K562 (cell line): ENCODE measurements at regions not wholly inside any gene's neighbourhood (a gene's known extent, or its start where the extent isn't known, plus 50 kb on each side); places are given as distances from the start of the nearest gene placed in this dataset.

ENCODE experiments used
- ATAC-seq: fragments of 200-7000 bp; cut with Tn5 transposase; 3 replicates; pipeline ENCODE4 v1.9.1; 2020; ENCODE audit warnings: moderate library complexity
- BruUV-seq: library from RNA; stranded (reverse); fragments of 400-500 nt; replicated peaks from 2 replicates; lab custom pipeline; 2021; lab: Mats Ljungman, UMichigan
- CTCF ChIA-PET: fragments of 300-600 bp; formaldehyde crosslinking; extraction: SDS; loops from one replicate; lab custom pipeline; 2021; ENCODE audit warnings: low intra/inter-chr PET ratio; lab: Yijun Ruan, JAX
- POLR2A ChIA-PET: fragments of 300-600, 350-650 bp; sonication (Branson Sonifier 250); formaldehyde crosslinking; extraction: SDS; loops from one replicate; lab custom pipeline; 2021; ENCODE audit warnings: antibody characterized with exemption, inconsistent platforms; lab: Yijun Ruan, JAX
- DNase-seq, 4 experiments: peaks; one replicate each; pipeline versions ENCODE4 v3.0.0 to v3.0.0-alpha.2; 2011 to 2018; ENCODE audit warnings: low spot score in 3 of 4, mixed read lengths in 3 of 4; ENCODE audit errors: extremely low read depth in 1 of 4
- FAIRE-seq: peaks from 2 replicates; lab custom pipeline; 2011; peaks lifted over from hg19 to GRCh38; lab: Jason Lieb, UNC
- H2AFZ ChIP-seq: 2 replicates; pipeline ENCODE4 v1.6.0; 2011; ENCODE audit warnings: low read depth, low read length, control low read depth, inconsistent platforms
- H3K27ac ChIP-seq: fragments of 200-600 bp; 3 replicates; pipeline ENCODE4 v1.8.0; 2011; ENCODE audit warnings: low read depth, mild to moderate bottlenecking, control low read depth, inconsistent platforms, low read length, moderate library complexity, mixed read lengths; ENCODE audit errors: extremely low read depth
- H3K27me3 ChIP-seq, 2 experiments: fragments of 300-600 bp in 1 of 2; 2 replicates in 1 of 2; 3 replicates in 1 of 2; pipeline versions ENCODE4 v1.6.0 to v1.8.0; 2011; ENCODE audit warnings: inconsistent platforms in 2 of 2, low read length in 2 of 2, mild to moderate bottlenecking in 1 of 2, mixed read lengths in 1 of 2, moderate library complexity in 1 of 2; ENCODE audit not compliant: control insufficient read depth in 2 of 2, insufficient read depth in 2 of 2
- H3K36me3 ChIP-seq: fragments of 300-600 bp; 3 replicates; pipeline ENCODE4 v1.8.0; 2011; ENCODE audit warnings: mild to moderate bottlenecking, low read length, inconsistent platforms; ENCODE audit not compliant: control insufficient read depth, insufficient read depth
- H3K4me1 ChIP-seq, 2 experiments: fragments of 200-600 bp in 1 of 2; replicated peaks in 1 of 2; 2 replicates in 1 of 2; 3 replicates in 1 of 2; pipeline versions ENCODE4 v1.5.1 to v1.8.0; 2011; ENCODE audit warnings: inconsistent platforms in 2 of 2, low read length in 2 of 2, mild to moderate bottlenecking in 1 of 2, mixed read lengths in 1 of 2, moderate library complexity in 1 of 2; ENCODE audit not compliant: control insufficient read depth in 2 of 2, insufficient read depth in 2 of 2
- H3K4me2 ChIP-seq: 2 replicates; pipeline ENCODE4 v1.6.1; 2011; ENCODE audit warnings: low read length, control low read depth, inconsistent platforms, mixed read lengths; ENCODE audit not compliant: insufficient read depth
- H3K4me3 ChIP-seq: fragments of 200-600 bp; sonication (generic), shearing (Covaris generic); 2 replicates; pipeline ENCODE4 v1.5.1; 2016; ENCODE audit warnings: control low read depth, inconsistent platforms
- H3K79me2 ChIP-seq: fragments of 200-600 bp; 3 replicates; pipeline ENCODE4 v1.8.0; 2011; ENCODE audit warnings: low read length, inconsistent platforms; ENCODE audit not compliant: control insufficient read depth, insufficient read depth
- H3K9ac ChIP-seq, 2 experiments: 2 replicates each; pipeline versions ENCODE4 v1.6.0 to v1.6.1; 2011; ENCODE audit warnings: low read depth in 2 of 2, low read length in 2 of 2, control low read depth in 1 of 2, inconsistent platforms in 1 of 2, mild to moderate bottlenecking in 1 of 2, mixed read lengths in 1 of 2; ENCODE audit not compliant: insufficient read depth in 1 of 2
- H3K9me1 ChIP-seq: one replicate; pipeline ENCODE4 v1.6.0; 2011; ENCODE audit warnings: inconsistent platforms, mild to moderate bottlenecking, low read length, moderate library complexity; ENCODE audit not compliant: control insufficient read depth, insufficient read depth
- H3K9me3 ChIP-seq: replicated peaks from 2 replicates; pipeline ENCODE4 v1.5.1; 2011; ENCODE audit warnings: low read depth, low read length, inconsistent platforms; ENCODE audit not compliant: control insufficient read depth, insufficient read depth
- H4K20me1 ChIP-seq: replicated peaks from 2 replicates; pipeline ENCODE4 v1.6.1; 2011; ENCODE audit warnings: low read length, inconsistent platforms, mixed read lengths; ENCODE audit not compliant: control insufficient read depth, insufficient read depth
- DNMT1 ChIP-seq: fragments of 450-650 bp; IDR thresholded peaks from 2 replicates; pipeline ENCODE4 v1.6.1; 2016; ENCODE audit warnings: antibody characterized with exemption, mild to moderate bottlenecking
- FOXK1 ChIP-seq: sonication (generic); formaldehyde crosslinking; IDR thresholded peaks from 2 replicates; pipeline ENCODE4 v1.8.0; 2022; ENCODE audit warnings: missing genetic modification reagents, mild to moderate bottlenecking, borderline replicate concordance
- IRF2 ChIP-seq: sonication (generic); formaldehyde crosslinking; IDR thresholded peaks from 2 replicates; pipeline ENCODE4 v1.8.1; 2022; ENCODE audit warnings: mild to moderate bottlenecking, missing genetic modification reagents
- NEUROD1 ChIP-seq: fragments of 150-350 bp; IDR thresholded peaks from 2 replicates; pipeline ENCODE4 v1.6.1; 2014; ENCODE audit warnings: borderline replicate concordance, low read length, low read depth; ENCODE audit not compliant: partially characterized antibody
- PTTG1 ChIP-seq: fragments of 450-650 bp; IDR thresholded peaks from 2 replicates; pipeline ENCODE4 v1.6.1; 2016; ENCODE audit warnings: low read depth, mild to moderate bottlenecking, missing genetic modification characterization, missing compliant biosample characterization
- SIN3A ChIP-seq, 2 experiments: fragments of 150-350 bp in 1 of 2; IDR thresholded peaks; 2 replicates each; pipeline ENCODE4 v1.6.1; 2011 to 2016; ENCODE audit warnings: borderline replicate concordance in 2 of 2, low read depth in 2 of 2, low read length in 2 of 2, mild to moderate bottlenecking in 2 of 2, moderate library complexity in 2 of 2; ENCODE audit not compliant: control insufficient read depth in 1 of 2
- SNIP1 ChIP-seq: fragments of 450-650 bp; IDR thresholded peaks from 2 replicates; pipeline ENCODE4 v1.7.1; 2017; ENCODE audit warnings: low read depth, mild to moderate bottlenecking
- ZBTB7A ChIP-seq: IDR thresholded peaks from 2 replicates; pipeline ENCODE4 v1.6.1; 2011; ENCODE audit warnings: low read depth, mild to moderate bottlenecking, low read length, moderate library complexity, borderline replicate concordance; ENCODE audit not compliant: control insufficient read depth
- ZNF184 ChIP-seq: sonication (generic); formaldehyde crosslinking; IDR thresholded peaks from 2 replicates; pipeline ENCODE4 v1.5.0; 2020; ENCODE audit warnings: missing genetic modification reagents
- WGBS: fragments of 100-300 bp; shearing (Covaris generic); methylation state at CpG from one replicate; pipeline ENCODE4 v1.1.6; 2016; ENCODE audit warnings: low coverage, mixed read lengths; ENCODE audit not compliant: insufficient coverage; ENCODE audit errors: missing lambda C conversion rate; 5-methylcytosine and 5-hydroxymethylcytosine counted together
- in situ Hi-C: fragments of 300-500 bp; cut with MboI; formaldehyde crosslinking; loops from 4 replicates; pipeline ENCODE4 v1.15.0; 2018; ENCODE audit warnings: inconsistent platforms, mixed read lengths
- intact Hi-C: fragments of 100-400 bp; cut with micrococcal nuclease; formaldehyde crosslinking; loops from 2 replicates; pipeline ENCODE4 v1.14.2; 2022
- TF ChIP-seq, protein P1 (sequence below): fragments of 250-450 bp; sonication (Bioruptor Pico); IDR thresholded peaks from 2 replicates; pipeline ENCODE4 v1.5.0; 2021; ENCODE audit warnings: mild to moderate bottlenecking, borderline replicate concordance

GRCh38 chr18:73880387-73880786 is 267.2 kb downstream of the FBXO15 start:
- H4K20me1 ChIP-seq: no peaks in the 10 kb centered on the region
- no peaks in the 10 kb centered on the region for H3K9me3 ChIP-seq
- H3K36me3 ChIP-seq: no peaks in the 10 kb centered on the region
- BruUV-seq: no TSS peak
- intact Hi-C loops: no loop called here
- H2AFZ ChIP-seq: no peak overlapping the region
- H3K27me3 ChIP-seq: no peaks in the 10 kb centered on the region
- H3K9me1 ChIP-seq: no peaks in the 10 kb centered on the region
- no peak for TF ChIP-seq ZNF184 (CRISPR knock-in tag)
- TF ChIP-seq IRF2 (CRISPR knock-in tag): no peak
- TF ChIP-seq ZBTB7A: no peak
- no peak for TF ChIP-seq DNMT1
- TF ChIP-seq SNIP1: no peak
- no peak for TF ChIP-seq SIN3A (IDR thresholded peaks at IDR 0.05; ENCODE audit: borderline replicate concordance in 2 of 2, control insufficient read depth in 1 of 2, low read depth in 2 of 2, low read length in 2 of 2)
- no peak for TF ChIP-seq FOXK1 (CRISPR knock-in tag)
- TF ChIP-seq, all 486 proteins: peak for 0
- FAIRE-seq (no peak), ATAC-seq (no peak), DNase-seq (no peak)
- no peaks in the 10 kb centered on the region for H3K79me2 ChIP-seq
- no peak overlapping the region for H3K27ac ChIP-seq
- H3K4me2 ChIP-seq: no peak overlapping the region
- CTCF ChIA-PET: no interaction called here
- no peaks in the 10 kb centered on the region for H3K4me1 ChIP-seq
- H3K9ac ChIP-seq: no peak overlapping the region
- POLR2A ChIA-PET: no interaction called here
- no peak overlapping the region for H3K4me3 ChIP-seq
- in situ Hi-C loops: no loop called here
- WGBS: 0% methylated on average over 2 of the region's 2 CpGs

- BruUV-seq: no TSS peak
- ChIA-PET POLR2A (no interaction called here), CTCF (no interaction called here)
- no peaks in the 10 kb centered on the region for H3K79me2 ChIP-seq
- no peak overlapping the region for H3K9ac ChIP-seq
- in situ Hi-C loops (no loop called here), intact Hi-C loops (no loop called here)
- H3K36me3 ChIP-seq: no peaks in the 10 kb centered on the region
- no peak overlapping the region for H3K27ac ChIP-seq
- no peaks in the 10 kb centered on the region for H3K9me1 ChIP-seq
- no peaks in the 10 kb centered on the region for H4K20me1 ChIP-seq
- no peak overlapping the region for H3K4me2 ChIP-seq
- H3K4me3 ChIP-seq: no peak overlapping the region
- TF ChIP-seq, protein P1, sequence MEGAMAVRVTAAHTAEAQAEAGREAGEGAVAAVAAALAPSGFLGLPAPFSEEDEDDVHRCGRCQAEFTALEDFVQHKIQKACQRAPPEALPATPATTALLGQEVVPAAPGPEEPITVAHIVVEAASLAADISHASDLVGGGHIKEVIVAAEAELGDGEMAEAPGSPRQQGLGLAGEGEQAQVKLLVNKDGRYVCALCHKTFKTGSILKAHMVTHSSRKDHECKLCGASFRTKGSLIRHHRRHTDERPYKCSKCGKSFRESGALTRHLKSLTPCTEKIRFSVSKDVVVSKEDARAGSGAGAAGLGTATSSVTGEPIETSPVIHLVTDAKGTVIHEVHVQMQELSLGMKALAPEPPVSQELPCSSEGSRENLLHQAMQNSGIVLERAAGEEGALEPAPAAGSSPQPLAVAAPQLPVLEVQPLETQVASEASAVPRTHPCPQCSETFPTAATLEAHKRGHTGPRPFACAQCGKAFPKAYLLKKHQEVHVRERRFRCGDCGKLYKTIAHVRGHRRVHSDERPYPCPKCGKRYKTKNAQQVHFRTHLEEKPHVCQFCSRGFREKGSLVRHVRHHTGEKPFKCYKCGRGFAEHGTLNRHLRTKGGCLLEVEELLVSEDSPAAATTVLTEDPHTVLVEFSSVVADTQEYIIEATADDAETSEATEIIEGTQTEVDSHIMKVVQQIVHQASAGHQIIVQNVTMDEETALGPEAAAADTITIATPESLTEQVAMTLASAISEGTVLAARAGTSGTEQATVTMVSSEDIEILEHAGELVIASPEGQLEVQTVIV (CRISPR knock-in tag): no peak
- TF ChIP-seq PTTG1 (tag) (no peak), NEUROD1 (no peak)
- no peaks in the 10 kb centered on the region for H3K9me3 ChIP-seq
- FAIRE-seq (no peak), DNase-seq (no peak), ATAC-seq (no peak)
- no peaks in the 10 kb centered on the region for H3K4me1 ChIP-seq
- 0% methylated on average over 2 of the region's 2 CpGs for WGBS
- no peaks in the 10 kb centered on the region for H3K27me3 ChIP-seq
- H2AFZ ChIP-seq: no peak overlapping the region
Observed at GRCh38 chr18:73879766-73880165, 267.9 kb downstream of the FBXO15 start.
